HFFc6 (cell line): ENCODE measurements at regions not wholly inside any gene's neighbourhood (a gene's known extent, or its start where the extent isn't known, plus 50 kb on each side); places are given as distances from the start of the nearest gene placed in this dataset.
A peak's percentile ranks its signal among the peaks of the same experiment; 100 is the strongest.

Experiments
- DNase-seq: peaks from one replicate; pipeline ENCODE4 v3.0.0-alpha.2; 2018
- H3K27ac Mint-ChIP-seq: 2 replicates; pipeline ENCODE4 v1.8.0; 2020; ENCODE audit warnings: mild to moderate bottlenecking, mixed read lengths
- H3K27me3 Mint-ChIP-seq: 2 replicates; pipeline ENCODE4 v1.8.0; 2021; ENCODE audit warnings: mild to moderate bottlenecking, moderate library complexity, mixed read lengths; ENCODE audit not compliant: insufficient read depth
- H3K36me3 Mint-ChIP-seq: 2 replicates; pipeline ENCODE4 v1.8.0; 2021; ENCODE audit warnings: low read depth, mixed read lengths
- H3K4me1 Mint-ChIP-seq: 2 replicates; pipeline ENCODE4 v1.8.0; 2020; ENCODE audit warnings: low read depth, mixed read lengths
- H3K4me3 Mint-ChIP-seq: 2 replicates; pipeline ENCODE4 v1.8.0; 2020; ENCODE audit warnings: mild to moderate bottlenecking, moderate library complexity, mixed read lengths
- H3K9me3 Mint-ChIP-seq: 2 replicates; pipeline ENCODE4 v1.8.0; 2020; ENCODE audit warnings: mild to moderate bottlenecking, mixed read lengths
- CTCF ChIP-seq: fragments of 200-600 bp; sonication (generic); IDR thresholded peaks from 2 replicates; pipeline ENCODE4 v1.5.0; 2021; ENCODE audit warnings: antibody characterized with exemption, mild to moderate bottlenecking

GRCh38 chr9:16246785-16247184 is 623.7 kb downstream of the BNC2 start:
- Mint-ChIP-seq H3K27me3 (no peaks in the 10 kb centered on the region), H3K4me3 (peak overlapping the region; percentile 28), H3K9me3 (no peaks in the 10 kb centered on the region), H3K36me3 (no peaks in the 10 kb centered on the region), H3K27ac (peak overlapping the region; percentile 75), H3K4me1 (peaks cover 58% of the 10 kb centered on the region)
- DNase-seq = no peak
- no peak for TF ChIP-seq CTCF

GRCh38 chr9:16247188-16247875 is 623.1 kb downstream of the BNC2 start:
- no peaks in the 10 kb centered on the region for H3K9me3 Mint-ChIP-seq
- peaks cover 56% of the 10 kb centered on the region for H3K4me1 Mint-ChIP-seq
- no peaks in the 10 kb centered on the region for H3K36me3 Mint-ChIP-seq
- peak; percentile 84 for DNase-seq
- TF ChIP-seq CTCF = no peak
- peak overlapping the region; percentile 75 for H3K27ac Mint-ChIP-seq
- H3K4me3 Mint-ChIP-seq = peak overlapping the region; percentile 28
- no peaks in the 10 kb centered on the region for H3K27me3 Mint-ChIP-seq

GRCh38 chr9:16248822-16249221 is 621.6 kb downstream of the BNC2 start:
- DNase-seq = no peak
- no peak for TF ChIP-seq CTCF
- Mint-ChIP-seq H3K9me3 (no peaks in the 10 kb centered on the region), H3K27ac (no peak overlapping the region), H3K27me3 (no peaks in the 10 kb centered on the region), H3K4me3 (no peak overlapping the region), H3K36me3 (no peaks in the 10 kb centered on the region), H3K4me1 (peaks cover 62% of the 10 kb centered on the region)

GRCh38 chr9:16252616-16253015 is 617.9 kb downstream of the BNC2 start:
- H3K9me3 Mint-ChIP-seq = no peaks in the 10 kb centered on the region
- H3K36me3 Mint-ChIP-seq = no peaks in the 10 kb centered on the region
- H3K4me3 Mint-ChIP-seq = no peak overlapping the region
- no peaks in the 10 kb centered on the region; the same call in 1 of the 2 replicates for H3K27me3 Mint-ChIP-seq
- H3K4me1 Mint-ChIP-seq = peaks cover 28% of the 10 kb centered on the region
- no peak overlapping the region; the same call in 1 of the 2 replicates for H3K27ac Mint-ChIP-seq
- DNase-seq = peak; percentile 22
- TF ChIP-seq CTCF = no peak

DNA sequence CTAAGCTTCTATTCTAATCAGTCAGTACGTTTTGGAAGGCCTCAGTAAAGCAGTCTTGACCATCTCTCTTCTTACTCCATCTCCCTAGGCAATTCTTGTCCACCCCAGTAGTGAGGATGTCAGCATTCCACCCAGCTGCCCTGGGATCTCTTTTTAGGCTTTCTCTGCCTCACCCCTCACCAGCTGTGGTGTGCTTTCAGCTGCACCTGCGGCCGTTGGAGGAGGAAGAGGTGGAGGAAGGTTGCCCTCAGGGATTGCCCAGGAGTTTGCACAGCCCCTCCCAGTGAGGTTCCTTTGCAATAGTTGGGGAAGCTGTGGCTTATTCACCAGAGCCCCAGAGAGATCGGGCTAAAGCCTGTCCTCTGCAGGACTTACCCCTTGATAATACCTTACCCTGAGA is 615.8 kb downstream of the BNC2 start:
- Mint-ChIP-seq H3K9me3 (no peaks in the 10 kb centered on the region), H3K4me3 (no peak overlapping the region), H3K36me3 (no peaks in the 10 kb centered on the region), H3K27ac (no peak overlapping the region), H3K4me1 (peaks cover 21% of the 10 kb centered on the region), H3K27me3 (no peaks in the 10 kb centered on the region; the same call in 1 of the 2 replicates)
- TF ChIP-seq CTCF = no peak
- DNase-seq = no peak
